ENCODE measurements at regions not wholly inside any gene's neighbourhood (a gene's known extent, or its start where the extent isn't known, plus 50 kb on each side); places are given as distances from the start of the nearest gene placed in this dataset.

- DNase-seq (ENCODE audit: low read depth) (peak; percentile 68), FAIRE-seq (no peak)
- Mint-ChIP-seq H3K4me3 (ENCODE audit: unreplicated experiment) (no peak overlapping the region), H3K4me1 (ENCODE audit: low read depth, unreplicated experiment) (peaks cover 5% of the 10 kb centered on the region), H3K9me3 (ENCODE audit: unreplicated experiment) (no peaks in the 10 kb centered on the region), H3K36me3 (ENCODE audit: low read depth, unreplicated experiment) (peaks cover 4% of the 10 kb centered on the region), H3K27me3 (ENCODE audit: low read depth, unreplicated experiment) (peaks cover 11% of the 10 kb centered on the region), H3K27ac (ENCODE audit: unreplicated experiment) (no peak overlapping the region)
- peak overlapping the region; percentile 82 for H3K4me2 ChIP-seq (ENCODE audit: low read length)
- H3K27me3 ChIP-seq (ENCODE audit: insufficient read depth, low read length): no peaks in the 10 kb centered on the region
- H2AFZ ChIP-seq (ENCODE audit: low read depth, low read length): peak overlapping the region; percentile 60
- H3K27ac ChIP-seq (ENCODE audit: low read depth, low read length): no peak overlapping the region
- no peaks in the 10 kb centered on the region for H3K9me3 ChIP-seq (ENCODE audit: insufficient read depth, low read depth, low read length)
- no peak overlapping the region for H3K4me3 ChIP-seq (ENCODE audit: insufficient read depth, low read depth, low read length)
- TF ChIP-seq EZH2 (IDR thresholded peaks at IDR 0.05; ENCODE audit: insufficient read depth, low read length) (no peak), CTCF (IDR thresholded peaks at IDR 0.05; ENCODE audit: insufficient read depth, low read depth, low read length) (peak; percentile 85)
- peaks cover 90% of the 10 kb centered on the region for H4K20me1 ChIP-seq (ENCODE audit: insufficient read depth, low read length)
- H3K4me1 ChIP-seq (ENCODE audit: insufficient read depth, low read length): peaks cover 5% of the 10 kb centered on the region
- peaks cover 7% of the 10 kb centered on the region for H3K79me2 ChIP-seq (ENCODE audit: insufficient read depth, low read length)
- H3K9ac ChIP-seq (ENCODE audit: low read length): peak overlapping the region; percentile 43
- no peaks in the 10 kb centered on the region for H3K36me3 ChIP-seq (ENCODE audit: insufficient read depth, low read length)
These were observed 133.3 kb upstream of the CIBAR2 start for GRCh38 chr16:85245307-85246172.

GRCh38 chr16:85246473-85246872, 134.2 kb upstream of the CIBAR2 start:
- Histone ChIP-seq H3K27me3 (ENCODE audit: insufficient read depth, low read length) (no peaks in the 10 kb centered on the region), H3K36me3 (ENCODE audit: insufficient read depth, low read length) (no peaks in the 10 kb centered on the region), H3K4me3 (ENCODE audit: insufficient read depth, low read depth, low read length) (no peak overlapping the region), H3K9me3 (ENCODE audit: insufficient read depth, low read depth, low read length) (no peaks in the 10 kb centered on the region), H2AFZ (ENCODE audit: low read depth, low read length) (no peak overlapping the region), H3K4me2 (ENCODE audit: low read length) (no peak overlapping the region), H3K27ac (ENCODE audit: low read depth, low read length) (no peak overlapping the region), H3K4me1 (ENCODE audit: insufficient read depth, low read length) (peaks cover 5% of the 10 kb centered on the region), H4K20me1 (ENCODE audit: insufficient read depth, low read length) (peaks cover 90% of the 10 kb centered on the region), H3K79me2 (ENCODE audit: insufficient read depth, low read length) (peaks cover 10% of the 10 kb centered on the region), H3K9ac (ENCODE audit: low read length) (no peak overlapping the region)
- no peak for FAIRE-seq
- Mint-ChIP-seq H3K4me1 (ENCODE audit: low read depth, unreplicated experiment) (peaks cover 5% of the 10 kb centered on the region), H3K9me3 (ENCODE audit: unreplicated experiment) (no peaks in the 10 kb centered on the region), H3K27me3 (ENCODE audit: low read depth, unreplicated experiment) (peaks cover 11% of the 10 kb centered on the region), H3K4me3 (ENCODE audit: unreplicated experiment) (no peak overlapping the region), H3K36me3 (ENCODE audit: low read depth, unreplicated experiment) (peaks cover 4% of the 10 kb centered on the region), H3K27ac (ENCODE audit: unreplicated experiment) (no peak overlapping the region)
- TF ChIP-seq CTCF (IDR thresholded peaks at IDR 0.05; ENCODE audit: insufficient read depth, low read depth, low read length) (no peak), EZH2 (IDR thresholded peaks at IDR 0.05; ENCODE audit: insufficient read depth, low read length) (no peak)
- no peak for DNase-seq (ENCODE audit: low read depth)

GRCh38 chr16:85246973-85247372, 134.7 kb upstream of the CIBAR2 start:
- DNase-seq (ENCODE audit: low read depth) (no peak), FAIRE-seq (no peak)
- Mint-ChIP-seq H3K4me1 (ENCODE audit: low read depth, unreplicated experiment) (peaks cover 5% of the 10 kb centered on the region), H3K9me3 (ENCODE audit: unreplicated experiment) (no peaks in the 10 kb centered on the region), H3K27ac (ENCODE audit: unreplicated experiment) (peak overlapping the region; percentile 66), H3K27me3 (ENCODE audit: low read depth, unreplicated experiment) (peaks cover 11% of the 10 kb centered on the region), H3K4me3 (ENCODE audit: unreplicated experiment) (no peak overlapping the region), H3K36me3 (ENCODE audit: low read depth, unreplicated experiment) (peaks cover 4% of the 10 kb centered on the region)
- no peaks in the 10 kb centered on the region for H3K27me3 ChIP-seq (ENCODE audit: insufficient read depth, low read length)
- H3K27ac ChIP-seq (ENCODE audit: low read depth, low read length): no peak overlapping the region
- no peaks in the 10 kb centered on the region for H3K9me3 ChIP-seq (ENCODE audit: insufficient read depth, low read depth, low read length)
- no peak for TF ChIP-seq CTCF (IDR thresholded peaks at IDR 0.05; ENCODE audit: insufficient read depth, low read depth, low read length)
- TF ChIP-seq EZH2 (IDR thresholded peaks at IDR 0.05; ENCODE audit: insufficient read depth, low read length): no peak
- no peak overlapping the region for H3K4me3 ChIP-seq (ENCODE audit: insufficient read depth, low read depth, low read length)
- H2AFZ ChIP-seq (ENCODE audit: low read depth, low read length): no peak overlapping the region
- no peak overlapping the region for H3K4me2 ChIP-seq (ENCODE audit: low read length)
- peaks cover 5% of the 10 kb centered on the region for H3K4me1 ChIP-seq (ENCODE audit: insufficient read depth, low read length)
- no peaks in the 10 kb centered on the region for H3K36me3 ChIP-seq (ENCODE audit: insufficient read depth, low read length)
- peaks cover 90% of the 10 kb centered on the region for H4K20me1 ChIP-seq (ENCODE audit: insufficient read depth, low read length)
- H3K79me2 ChIP-seq (ENCODE audit: insufficient read depth, low read length): peaks cover 10% of the 10 kb centered on the region
- H3K9ac ChIP-seq (ENCODE audit: low read length): no peak overlapping the region
